ENCODE measurements at regions not wholly inside any gene's neighbourhood (a gene's known extent, or its start where the extent isn't known, plus 50 kb on each side); places are given as distances from the start of the nearest gene placed in this dataset.

- TF ChIP-seq CTCF (IDR thresholded peaks at IDR 0.05) = no peak
Measured at GRCh38 chr5:105680858-105681475, 1989.8 kb downstream of the EFNA5 start.

GRCh38 chr5:105677291-105677690, 1993.4 kb downstream of the EFNA5 start:
- Histone ChIP-seq H3K36me3 (no peaks in the 10 kb centered on the region), H3K4me3 (no peak overlapping the region), H3K27ac (no peak overlapping the region), H3K4me1 (no peaks in the 10 kb centered on the region), H3K9me3 (no peaks in the 10 kb centered on the region), H3K27me3 (no peaks in the 10 kb centered on the region)
- no peak for DNase-seq (ENCODE audit: low spot score in 2 of 2)
- intact Hi-C loops (cut with DNase I) = no loop called here
- no peak for TF ChIP-seq CTCF (IDR thresholded peaks at IDR 0.05)

More at GRCh38 chr5:105680858-105681475, 1989.8 kb downstream of the EFNA5 start:
- Histone ChIP-seq H3K9me3 (no peaks in the 10 kb centered on the region), H3K4me1 (no peaks in the 10 kb centered on the region), H3K36me3 (no peaks in the 10 kb centered on the region), H3K27me3 (no peaks in the 10 kb centered on the region), H3K27ac (no peak overlapping the region), H3K4me3 (no peak overlapping the region)
- no peak for DNase-seq (ENCODE audit: low spot score in 2 of 2)
- intact Hi-C loops (cut with DNase I) = no loop called here

- Histone ChIP-seq H3K4me1 (no peaks in the 10 kb centered on the region), H3K27ac (no peak overlapping the region), H3K4me3 (no peak overlapping the region), H3K27me3 (no peaks in the 10 kb centered on the region), H3K9me3 (peaks cover 0 to 4% of the 10 kb centered on the region in 2 donors), H3K36me3 (no peaks in the 10 kb centered on the region)
- intact Hi-C loops (cut with DNase I) = no loop called here
- no peak for TF ChIP-seq CTCF (IDR thresholded peaks at IDR 0.05)
- no peak for DNase-seq (ENCODE audit: low spot score in 2 of 2)
Measured at GRCh38 chr5:105670596-105670995, 2000.1 kb downstream of the EFNA5 start.

- Histone ChIP-seq H3K27ac (no peak overlapping the region), H3K36me3 (no peaks in the 10 kb centered on the region), H3K9me3 (peaks cover 0 to 4% of the 10 kb centered on the region in 2 donors), H3K27me3 (no peaks in the 10 kb centered on the region), H3K4me3 (no peak overlapping the region), H3K4me1 (no peaks in the 10 kb centered on the region)
- no peak for DNase-seq (ENCODE audit: low spot score in 2 of 2)
- TF ChIP-seq CTCF (IDR thresholded peaks at IDR 0.05) = no peak
- intact Hi-C loops (cut with DNase I) = no loop called here
Measured at GRCh38 chr5:105663671-105664070, 2007.1 kb downstream of the EFNA5 start.

- intact Hi-C loops (cut with DNase I) = no loop called here
Measured at GRCh38 chr5:105659396-105659795, 2011.3 kb downstream of the EFNA5 start.

More at GRCh38 chr5:105659396-105659795, 2011.3 kb downstream of the EFNA5 start:
- no peaks in the 10 kb centered on the region for H3K4me1 ChIP-seq
- TF ChIP-seq CTCF (IDR thresholded peaks at IDR 0.05) = no peak
- no peak overlapping the region for H3K4me3 ChIP-seq
- no peak for DNase-seq (ENCODE audit: low spot score in 2 of 2)
- no peaks in the 10 kb centered on the region for H3K9me3 ChIP-seq
- H3K27ac ChIP-seq = no peak overlapping the region
- H3K27me3 ChIP-seq = no peaks in the 10 kb centered on the region
- no peaks in the 10 kb centered on the region for H3K36me3 ChIP-seq

Measured in ascending aorta (tissue), 2 donors.